GM10266 (cell line): ENCODE measurements at regions not wholly inside any gene's neighbourhood (a gene's known extent, or its start where the extent isn't known, plus 50 kb on each side); places are given as distances from the start of the nearest gene placed in this dataset.

Experiments used
- DNase-seq: peaks from one replicate; pipeline ENCODE4 v3.0.0; 2012; ENCODE audit errors: extremely low spot score
- CTCF ChIP-seq: IDR thresholded peaks from 2 replicates; pipeline ENCODE4 v1.5.1; 2012; ENCODE audit warnings: mild to moderate bottlenecking, low read depth; ENCODE audit not compliant: control insufficient read depth, insufficient read depth; ENCODE audit errors: missing control alignments

- no peak for TF ChIP-seq CTCF
- no peak for DNase-seq
Observed at GRCh38 chr13:79267560-79267959, 138.5 kb downstream of the RBM26 start.

- no peak for TF ChIP-seq CTCF
- no peak for DNase-seq
Observed at GRCh38 chr13:79258489-79258888, 147.6 kb downstream of the RBM26 start.

GRCh38 chr13:79246578-79246949 lies 159.5 kb downstream of the RBM26 start:
- peak; percentile 49 for TF ChIP-seq CTCF
- DNase-seq: no peak

- no peak for DNase-seq
- no peak for TF ChIP-seq CTCF
Observed at GRCh38 chr13:79245937-79246577, 160.0 kb downstream of the RBM26 start.

- TF ChIP-seq CTCF: no peak
- DNase-seq: no peak
Observed at GRCh38 chr13:79241697-79242096, 164.4 kb downstream of the RBM26 start.

- no peak for TF ChIP-seq CTCF
- DNase-seq: no peak
Observed at GRCh38 chr13:79237981-79238380, 168.1 kb downstream of the RBM26 start.

GRCh38 chr13:79231887-79232286 lies 174.2 kb downstream of the RBM26 start:
- DNase-seq: no peak
- no peak for TF ChIP-seq CTCF
